HG03342 (cell line): ENCODE measurements at regions not wholly inside any gene's neighbourhood (a gene's known extent, or its start where the extent isn't known, plus 50 kb on each side); places are given as distances from the start of the nearest gene placed in this dataset.

Source experiments
- ATAC-seq: cut with Tn5 transposase; IDR thresholded peaks from one replicate; pipeline ENCODE4 v1.9.1; 2021; ENCODE audit warnings: mild to moderate bottlenecking, moderate library complexity; ENCODE audit not compliant: unreplicated experiment

DNA sequence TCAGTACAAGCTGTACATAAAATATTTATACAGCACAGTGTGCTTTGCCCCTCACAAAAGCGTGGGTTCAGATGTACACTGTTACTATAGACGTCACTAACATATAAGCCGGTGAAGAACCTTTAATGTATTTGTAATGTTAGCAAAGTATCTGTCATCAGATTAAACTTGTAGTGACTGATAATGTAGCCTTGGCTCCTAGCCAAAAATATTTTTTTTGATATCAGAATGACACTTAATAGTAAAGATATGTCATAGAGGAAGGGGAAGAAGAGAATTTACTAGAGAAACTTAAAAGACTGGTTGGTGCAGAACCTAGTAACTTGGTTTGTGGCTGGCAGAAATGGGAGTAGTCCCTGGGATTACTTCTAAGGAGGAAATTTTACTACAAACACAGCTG lies 258.7 kb upstream of the DMRT1 start:
- no peak for ATAC-seq

DNA sequence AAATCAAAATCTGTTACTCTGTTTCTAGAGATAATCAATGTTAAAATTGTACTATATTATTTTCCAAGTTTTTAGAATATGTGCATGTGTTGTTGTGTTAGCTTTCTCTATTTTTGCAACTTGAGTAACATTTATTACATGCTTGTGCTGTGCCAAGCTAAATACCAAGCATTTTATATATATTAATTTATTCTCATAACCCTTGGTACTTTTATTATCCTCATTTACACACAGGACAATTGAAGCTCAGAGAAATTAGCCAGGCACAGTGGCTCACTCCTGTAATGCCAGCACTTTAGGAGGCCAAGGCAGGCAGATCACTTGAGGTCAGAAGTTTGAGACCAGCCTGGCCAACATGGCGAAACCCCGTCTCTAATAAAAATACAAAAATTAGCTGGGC lies 254.0 kb upstream of the DMRT1 start:
- ATAC-seq, result no peak

DNA sequence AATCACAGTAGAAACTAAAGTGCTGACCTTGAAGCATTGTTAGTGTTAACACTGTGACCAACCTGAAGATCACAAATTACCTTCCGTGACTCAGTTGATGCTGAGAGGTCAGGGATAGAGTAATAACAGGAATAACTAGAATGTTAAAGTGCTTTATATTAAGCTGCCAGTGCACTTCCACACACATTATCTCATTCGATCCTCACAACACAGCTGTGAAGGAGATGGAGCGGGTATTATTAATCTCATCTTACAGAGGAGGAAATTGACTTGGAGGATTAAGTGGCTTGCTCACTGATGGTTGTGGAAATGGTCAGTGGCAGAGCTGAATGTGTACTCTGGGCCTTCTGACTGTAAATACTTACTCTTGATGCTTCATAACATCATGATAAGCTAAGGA lies 252.5 kb upstream of the DMRT1 start:
- ATAC-seq, result no peak

DNA sequence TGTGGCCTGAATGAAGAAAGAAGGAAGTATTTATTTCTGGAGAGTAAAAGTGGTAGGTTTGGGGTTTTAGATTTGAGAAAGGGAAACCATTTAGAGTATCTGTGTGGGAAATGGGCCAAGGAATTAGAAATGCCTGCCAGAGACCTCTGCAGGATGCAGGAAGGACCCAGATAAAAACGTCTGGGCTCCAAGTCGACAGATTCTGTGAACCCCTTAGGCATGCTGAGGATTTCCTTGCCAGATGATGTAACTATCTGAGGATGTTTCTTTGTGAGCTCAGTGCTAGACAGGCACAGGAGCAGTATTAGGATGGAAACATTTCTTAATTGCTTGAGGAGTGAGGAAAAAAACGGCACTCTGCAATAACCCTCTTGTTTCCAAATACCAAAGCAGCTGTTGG lies 251.8 kb upstream of the DMRT1 start:
- no peak for ATAC-seq

DNA sequence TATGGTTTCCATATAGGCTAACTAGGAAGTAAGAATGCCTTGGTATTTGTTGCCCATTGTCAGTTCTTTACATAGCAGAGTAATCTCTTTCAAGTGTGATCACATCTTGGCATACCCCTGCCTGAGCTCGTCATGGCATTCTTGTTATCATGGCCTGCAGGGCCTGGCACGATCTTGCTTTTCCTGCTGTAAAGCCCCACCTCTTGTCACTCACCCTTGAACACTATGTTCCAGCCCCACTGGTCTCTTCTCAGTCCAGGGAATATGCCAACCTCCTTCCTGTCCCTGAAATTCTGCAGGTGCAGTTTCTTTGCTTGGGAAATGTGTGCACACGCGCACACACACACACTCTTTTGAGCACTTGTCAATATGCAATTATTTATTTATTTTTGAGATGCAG lies 250.2 kb upstream of the DMRT1 start:
- ATAC-seq, result no peak

DNA sequence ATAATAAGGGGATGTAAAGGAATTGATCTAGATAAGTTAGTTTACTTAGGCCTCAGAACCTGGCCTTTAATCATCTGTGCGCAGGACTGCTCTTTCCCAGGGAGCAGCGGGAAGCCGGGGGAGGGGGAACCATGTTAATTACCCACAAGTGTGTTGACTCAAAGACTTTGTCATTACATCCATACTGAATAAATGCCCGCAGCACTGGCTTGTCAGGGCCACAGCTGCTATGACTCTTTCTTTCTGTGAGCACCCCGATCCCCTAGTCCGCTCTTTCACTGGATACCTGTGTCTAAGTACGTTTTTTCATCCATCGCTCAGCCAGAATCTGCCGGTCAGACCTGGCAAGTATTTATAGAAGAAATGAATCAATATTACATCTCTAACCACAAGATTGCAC lies 249.3 kb upstream of the DMRT1 start:
- no peak for ATAC-seq

DNA sequence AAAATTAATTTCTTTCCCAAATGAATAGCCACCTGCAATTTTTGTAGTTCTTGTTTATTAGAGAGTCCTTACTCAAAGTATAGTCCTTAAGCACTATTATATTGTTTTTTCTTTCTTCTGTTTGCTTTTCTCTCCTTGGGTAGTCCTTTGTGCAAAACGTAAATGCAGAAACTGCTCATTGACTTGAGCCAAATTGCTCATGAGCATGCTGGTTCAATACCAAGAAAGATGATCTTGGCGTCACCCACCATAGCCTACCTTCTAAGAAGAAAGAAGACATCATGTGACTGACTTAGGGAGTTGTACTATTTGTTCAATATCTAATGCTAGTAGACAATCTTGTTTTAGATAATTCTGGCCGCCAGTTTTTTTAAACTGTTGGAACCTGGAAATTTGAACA lies 248.8 kb upstream of the DMRT1 start:
- ATAC-seq, result no peak

DNA sequence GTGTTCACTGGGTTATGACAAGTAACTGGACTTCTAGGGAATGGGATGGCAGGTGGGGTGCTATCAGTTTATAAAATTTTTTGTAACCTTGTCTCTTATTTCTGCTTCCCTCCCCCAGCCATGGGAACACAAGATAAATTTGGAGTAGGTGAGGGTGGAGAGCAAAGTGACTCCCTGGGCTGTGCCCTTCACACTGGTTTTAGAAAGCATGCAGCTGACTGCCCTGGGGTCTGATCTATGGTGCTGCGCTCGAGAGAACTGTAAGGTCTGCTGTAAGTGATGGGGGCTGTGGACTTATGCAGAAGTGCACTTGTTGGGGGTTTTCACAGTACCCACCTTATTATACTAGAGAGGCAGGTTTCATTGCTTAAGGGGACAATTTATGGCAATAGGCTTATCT lies 247.7 kb upstream of the DMRT1 start:
- no peak for ATAC-seq

DNA sequence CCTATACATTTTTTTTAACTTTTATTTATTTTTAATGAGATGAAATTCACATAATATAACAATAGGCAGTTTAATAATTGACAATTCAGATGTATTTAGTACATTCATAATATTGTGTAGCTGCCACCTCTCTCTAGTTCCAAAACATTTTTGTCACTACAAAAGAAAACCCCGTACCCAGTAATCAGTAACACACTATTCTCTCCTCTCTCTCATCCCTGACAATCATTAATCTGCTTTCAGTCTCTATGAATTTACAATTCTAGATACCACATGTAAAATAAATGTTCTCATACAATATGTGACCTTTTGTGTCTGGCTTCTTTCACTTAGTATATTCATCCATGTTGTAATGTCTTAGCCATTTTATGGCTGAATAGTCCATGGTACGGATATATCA lies 244.8 kb upstream of the DMRT1 start:
- no peak for ATAC-seq

DNA sequence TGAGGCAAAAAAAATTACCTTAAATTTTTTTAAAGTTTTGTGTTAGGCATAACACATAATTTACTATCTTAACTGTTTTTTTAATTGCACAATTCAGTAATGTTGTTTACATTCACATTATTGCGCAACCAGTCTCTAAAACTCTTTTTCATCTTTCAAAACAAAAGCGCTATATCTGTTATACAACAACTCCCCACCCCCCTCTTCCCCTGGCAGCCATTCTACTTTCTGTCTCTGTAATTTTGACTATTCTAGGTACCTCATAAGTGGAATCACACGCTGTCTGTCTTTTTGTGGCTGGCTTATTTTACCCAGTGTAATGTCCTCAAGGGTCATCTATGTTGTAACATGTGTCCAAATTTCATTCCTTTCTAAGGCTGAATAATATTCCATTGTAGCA lies 241.5 kb upstream of the DMRT1 start:
- no peak for ATAC-seq

DNA sequence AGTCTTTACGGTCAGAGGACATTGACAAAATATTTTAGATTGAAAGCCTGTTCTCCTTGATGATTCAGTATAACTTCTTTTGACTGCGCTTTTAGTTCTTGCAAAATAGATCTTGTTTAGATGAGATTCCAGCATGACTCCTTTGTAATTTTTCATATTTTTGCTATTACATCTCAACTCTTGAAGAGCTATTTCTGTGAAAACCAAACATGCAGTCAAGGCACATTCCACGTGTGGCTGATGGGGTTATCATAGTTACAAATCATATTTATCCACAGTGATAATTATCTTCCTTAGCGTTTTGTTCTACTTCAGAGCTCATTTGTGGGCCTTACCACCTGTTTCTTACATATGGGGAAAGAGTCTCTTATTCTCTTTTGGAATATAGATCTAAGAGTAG lies 238.8 kb upstream of the DMRT1 start:
- ATAC-seq, result no peak

DNA sequence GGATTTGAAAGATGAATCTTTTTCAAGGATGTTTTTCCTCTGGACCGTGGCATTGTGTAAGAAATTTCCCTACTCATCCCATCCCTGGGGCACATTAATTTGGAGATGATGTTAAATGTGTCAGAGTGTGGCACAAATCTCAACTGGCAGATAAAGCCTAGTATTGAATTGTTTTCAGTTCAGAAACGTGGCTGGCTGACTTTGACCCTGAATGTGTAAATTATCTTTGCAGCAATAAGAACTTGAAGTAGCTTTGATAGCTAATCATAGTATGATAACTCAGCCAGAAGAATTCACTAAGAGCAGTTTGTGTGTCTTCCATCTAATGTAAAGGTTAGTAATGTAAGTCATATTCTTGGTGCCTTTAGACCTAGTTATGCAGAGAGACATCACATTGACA lies 238.4 kb upstream of the DMRT1 start:
- no peak for ATAC-seq

DNA sequence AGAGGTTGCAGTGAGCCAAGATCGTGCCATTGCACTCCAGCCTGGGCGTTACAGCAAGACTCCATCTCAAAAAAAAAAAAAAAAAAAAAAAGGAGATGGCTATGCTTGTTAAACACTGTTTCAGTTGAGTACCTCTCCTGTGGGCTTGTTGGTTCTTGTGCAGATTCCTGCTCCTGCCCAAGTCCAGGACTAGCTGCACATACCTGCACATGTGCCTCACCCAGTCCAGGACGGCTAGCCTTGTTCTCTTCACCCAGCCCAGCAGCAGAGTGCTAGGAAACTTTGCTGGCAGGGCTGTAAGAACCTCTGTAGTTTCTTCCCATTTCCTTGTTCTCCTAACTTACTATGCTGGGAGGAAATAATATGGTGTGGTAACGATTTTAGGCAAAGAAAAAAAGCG lies 234.1 kb upstream of the DMRT1 start:
- no peak for ATAC-seq

DNA sequence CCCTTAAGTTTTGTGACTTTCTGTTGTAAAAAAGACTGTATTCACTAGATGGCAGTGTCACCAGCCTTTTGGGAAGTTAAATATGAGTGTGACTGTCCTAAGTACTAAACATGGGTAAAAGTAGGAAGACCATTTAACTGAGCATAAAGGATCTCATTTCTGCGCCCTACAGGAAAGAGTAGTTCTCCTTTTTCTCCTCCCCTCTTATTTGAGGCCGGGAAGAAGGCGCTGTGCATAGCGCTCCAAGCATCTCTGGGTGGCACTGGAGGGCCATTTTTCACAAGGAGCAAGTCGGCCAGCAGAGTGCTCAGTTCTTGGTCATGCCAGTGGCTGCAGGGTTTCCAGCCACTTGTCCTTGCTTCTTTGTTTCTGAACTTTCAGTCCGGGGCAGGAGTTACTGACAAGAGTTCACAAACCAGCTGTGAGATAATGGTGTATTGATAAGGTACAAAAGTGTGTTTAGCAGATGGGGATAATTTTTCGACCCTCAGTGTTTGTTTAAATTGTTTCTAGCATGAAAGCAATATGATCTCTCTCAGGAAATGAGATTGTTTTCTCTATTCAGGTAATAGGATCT lies 227.6 kb upstream of the DMRT1 start:
- peak; percentile 86 for ATAC-seq

DNA sequence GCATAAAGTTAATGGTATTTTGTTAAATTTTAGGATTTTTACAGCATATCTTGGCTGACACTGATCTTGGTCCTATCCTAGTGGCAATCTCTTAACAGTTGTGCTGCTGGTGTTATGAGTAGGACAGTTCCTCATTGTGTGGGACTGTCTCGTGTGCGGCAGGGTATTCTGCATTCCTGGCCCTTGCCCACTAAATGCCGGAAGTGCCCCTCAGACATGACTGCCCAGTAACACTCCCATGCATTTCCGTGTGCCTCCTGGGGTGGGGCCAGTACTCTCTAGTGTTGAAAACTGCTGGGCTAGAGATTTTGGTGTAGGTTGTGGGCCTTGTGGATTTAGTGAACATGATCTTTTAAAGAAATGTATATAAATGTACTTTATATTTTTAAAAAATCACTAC lies 227.1 kb upstream of the DMRT1 start:
- no peak for ATAC-seq

DNA sequence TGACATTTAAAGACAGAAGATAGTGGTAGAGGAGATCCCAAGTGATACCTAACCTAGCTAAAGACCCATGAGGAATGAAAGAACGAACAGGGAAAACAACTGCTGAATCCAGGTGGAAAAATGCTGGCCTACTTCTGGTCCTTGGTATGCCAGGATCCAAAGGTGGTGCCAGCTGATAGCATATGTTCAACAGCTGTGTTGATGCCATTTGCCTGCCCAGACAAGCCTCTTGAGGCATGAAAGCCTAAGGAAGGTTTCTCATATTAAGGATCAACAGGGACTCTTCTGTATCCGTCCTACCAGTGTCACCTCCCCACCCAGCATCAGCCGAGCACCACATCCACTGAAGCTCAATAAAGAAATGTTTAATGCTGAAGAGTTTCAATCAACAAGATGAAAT lies 225.7 kb upstream of the DMRT1 start:
- ATAC-seq, result no peak

DNA sequence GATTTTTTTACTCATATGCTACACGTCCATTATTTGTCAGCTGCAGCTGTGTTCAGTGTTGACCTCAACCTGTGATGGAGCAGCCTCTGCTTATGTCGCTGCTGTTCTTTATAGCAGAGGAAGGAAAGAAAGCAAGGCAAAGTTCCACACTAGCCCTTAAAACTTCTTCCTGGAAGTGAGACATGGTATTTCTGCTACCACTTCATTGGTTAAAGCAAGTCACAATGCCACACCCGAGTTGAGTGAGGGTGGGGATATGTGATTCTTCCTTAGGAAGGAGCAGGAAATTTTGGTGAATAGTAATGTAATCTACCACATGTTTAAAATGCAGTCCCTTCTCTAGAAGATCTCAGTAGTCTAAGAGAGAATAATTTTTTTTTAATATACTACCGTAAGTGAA lies 224.8 kb upstream of the DMRT1 start:
- no peak for ATAC-seq

DNA sequence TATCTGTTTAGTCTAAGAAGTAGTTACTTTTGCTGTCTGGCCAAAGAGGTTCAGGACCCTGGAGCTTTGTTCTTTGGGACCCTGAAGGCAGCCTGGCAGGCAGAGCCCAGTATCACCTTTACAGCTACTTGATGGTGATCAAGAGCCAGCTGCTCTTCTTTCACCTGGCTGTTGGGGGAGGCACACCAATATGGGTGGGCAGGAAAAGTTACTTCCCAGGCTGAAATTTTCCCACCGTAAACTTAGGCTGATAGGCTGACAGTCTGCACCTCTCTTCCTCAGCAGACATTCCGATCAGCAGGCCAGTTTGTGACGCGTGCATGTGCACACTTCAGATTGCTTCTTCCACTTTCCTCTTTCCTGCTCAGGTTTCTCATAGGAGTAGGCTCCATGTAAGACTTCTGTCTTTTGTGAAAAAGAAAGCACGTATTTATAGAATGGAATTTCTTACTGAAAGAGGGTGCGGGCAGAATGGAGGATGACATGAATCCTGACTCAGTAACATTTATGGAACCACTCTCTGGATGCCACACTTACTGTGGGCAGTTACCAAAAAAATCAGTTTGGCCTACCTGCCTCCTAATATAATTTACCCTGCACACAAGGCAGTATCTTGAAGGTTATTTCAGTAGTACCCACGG lies 223.9 kb upstream of the DMRT1 start:
- no peak for ATAC-seq

DNA sequence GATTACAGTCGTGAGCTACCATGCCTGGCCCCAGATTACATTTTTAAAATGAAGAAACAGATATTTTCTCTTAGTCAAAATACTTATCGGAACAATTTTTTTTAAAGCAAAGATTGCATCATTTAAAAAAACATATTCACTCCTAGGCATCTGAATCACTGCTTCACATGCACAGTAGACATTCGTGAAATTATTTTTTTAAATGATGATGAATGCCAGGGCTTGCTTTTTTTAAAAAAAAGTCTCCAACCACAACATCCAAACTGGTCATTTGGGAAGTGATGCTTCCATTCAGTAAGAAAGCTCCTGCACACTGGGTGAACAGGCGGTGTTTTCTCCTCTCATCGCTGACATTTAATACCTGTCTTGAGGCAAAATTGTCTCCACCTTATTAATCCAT lies 223.0 kb upstream of the DMRT1 start:
- no peak for ATAC-seq

DNA sequence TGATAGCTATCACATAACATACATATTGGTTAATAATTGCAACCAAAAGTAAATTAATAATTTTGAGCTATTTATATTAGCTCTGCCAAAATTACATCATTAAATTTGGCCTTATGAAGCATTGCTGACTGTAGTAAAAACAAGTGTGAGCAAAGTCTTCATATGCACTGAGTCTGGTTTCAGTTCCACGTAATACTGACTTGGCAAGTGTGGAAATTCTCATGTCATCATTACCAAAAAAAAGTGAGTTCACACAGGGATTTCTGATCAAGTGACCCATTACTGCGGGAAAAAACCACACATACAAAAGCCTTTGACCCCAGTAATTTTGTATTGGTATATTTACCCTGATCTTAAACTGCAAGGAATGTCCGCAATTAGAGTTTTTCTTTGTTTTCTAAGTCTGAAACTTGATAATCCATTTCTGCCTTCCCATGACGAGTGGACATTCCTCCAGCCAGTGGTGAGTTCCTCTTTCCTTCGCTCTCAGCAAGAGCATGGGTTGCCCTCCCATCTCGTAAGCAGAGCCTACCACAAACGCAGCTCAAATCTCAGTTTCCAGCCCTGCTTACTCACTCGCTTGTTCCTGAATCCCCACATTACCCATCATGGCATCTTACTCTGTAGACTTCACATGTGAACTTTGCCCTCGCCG lies 220.2 kb upstream of the DMRT1 start:
- no peak for ATAC-seq

DNA sequence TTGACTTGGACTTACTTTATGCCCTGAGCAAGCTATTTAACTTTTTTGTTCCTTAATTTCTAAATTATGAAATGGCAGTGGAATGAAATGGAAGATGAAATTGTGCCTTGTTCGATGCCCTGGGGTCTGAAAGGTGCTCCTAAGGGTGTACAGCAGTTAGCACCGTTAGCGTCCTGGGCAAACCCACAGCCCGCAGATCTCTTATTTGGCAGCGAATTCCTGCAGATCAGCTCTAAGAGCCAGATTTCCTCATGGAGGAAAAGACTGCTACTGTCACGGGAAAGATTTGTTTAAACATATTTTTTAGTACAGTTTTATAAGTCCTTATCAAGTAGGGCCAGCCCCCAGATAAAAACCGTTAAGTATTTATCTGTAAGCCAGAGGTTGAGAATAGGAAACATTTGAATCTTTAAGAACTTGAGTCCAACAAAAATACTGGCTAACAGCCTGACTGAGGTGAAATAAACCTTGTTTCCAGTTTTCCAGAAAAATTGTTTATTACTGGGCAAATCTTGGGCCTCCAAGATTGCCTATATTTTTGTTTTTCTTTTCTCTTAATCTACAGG lies 216.5 kb upstream of the DMRT1 start:
- ATAC-seq, result no peak

DNA sequence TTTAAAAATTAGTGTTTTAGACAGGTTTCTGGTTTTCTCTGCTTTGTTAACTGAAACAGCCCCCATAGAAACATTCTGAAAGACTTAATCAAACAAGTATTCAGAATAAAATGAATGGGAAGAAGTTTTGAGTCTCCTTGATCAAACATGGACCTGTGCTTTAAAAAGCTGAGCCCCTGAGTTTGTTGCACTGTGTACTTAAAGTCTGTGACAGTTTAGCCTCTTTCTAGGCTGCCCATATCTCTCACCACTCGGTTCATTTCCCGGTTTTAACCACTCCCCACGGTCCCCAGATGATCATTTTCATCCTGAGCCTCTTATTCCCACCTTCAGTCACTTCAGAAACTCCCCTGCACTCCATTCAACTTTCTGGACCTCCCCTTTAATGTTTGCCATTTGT lies 215.9 kb upstream of the DMRT1 start:
- no peak for ATAC-seq
